ENCODE measurements at regions not wholly inside any gene's neighbourhood (a gene's known extent, or its start where the extent isn't known, plus 50 kb on each side); places are given as distances from the start of the nearest gene placed in this dataset.

DNA sequence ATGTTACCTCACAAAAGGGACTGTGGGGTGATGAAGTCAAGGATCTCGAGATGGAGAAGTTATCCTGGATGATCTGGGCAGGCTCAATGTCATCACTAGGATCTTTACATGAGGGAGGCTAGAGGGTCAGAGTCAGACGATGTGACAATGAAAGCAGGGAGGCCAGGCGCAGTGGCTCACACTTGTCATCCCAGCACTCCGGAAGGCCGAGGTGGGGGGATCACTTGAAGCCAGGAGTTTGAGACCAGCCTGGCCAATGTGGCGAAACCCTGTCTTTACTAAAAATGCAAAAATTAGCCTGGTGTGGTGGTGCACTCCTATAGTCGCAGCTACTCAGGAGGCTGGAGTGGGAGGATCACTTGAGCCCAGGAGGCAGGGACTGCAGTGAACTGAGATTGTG, 68.8 kb downstream of the TTLL2 start:
- TF ChIP-seq, protein P1, sequence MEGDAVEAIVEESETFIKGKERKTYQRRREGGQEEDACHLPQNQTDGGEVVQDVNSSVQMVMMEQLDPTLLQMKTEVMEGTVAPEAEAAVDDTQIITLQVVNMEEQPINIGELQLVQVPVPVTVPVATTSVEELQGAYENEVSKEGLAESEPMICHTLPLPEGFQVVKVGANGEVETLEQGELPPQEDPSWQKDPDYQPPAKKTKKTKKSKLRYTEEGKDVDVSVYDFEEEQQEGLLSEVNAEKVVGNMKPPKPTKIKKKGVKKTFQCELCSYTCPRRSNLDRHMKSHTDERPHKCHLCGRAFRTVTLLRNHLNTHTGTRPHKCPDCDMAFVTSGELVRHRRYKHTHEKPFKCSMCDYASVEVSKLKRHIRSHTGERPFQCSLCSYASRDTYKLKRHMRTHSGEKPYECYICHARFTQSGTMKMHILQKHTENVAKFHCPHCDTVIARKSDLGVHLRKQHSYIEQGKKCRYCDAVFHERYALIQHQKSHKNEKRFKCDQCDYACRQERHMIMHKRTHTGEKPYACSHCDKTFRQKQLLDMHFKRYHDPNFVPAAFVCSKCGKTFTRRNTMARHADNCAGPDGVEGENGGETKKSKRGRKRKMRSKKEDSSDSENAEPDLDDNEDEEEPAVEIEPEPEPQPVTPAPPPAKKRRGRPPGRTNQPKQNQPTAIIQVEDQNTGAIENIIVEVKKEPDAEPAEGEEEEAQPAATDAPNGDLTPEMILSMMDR (IDR thresholded peaks at IDR 0.05) = no peak
- no peak for TF ChIP-seq POLR2A (IDR thresholded peaks at IDR 0.05)

Data from right lobe of liver (tissue), 4 donors.